ENCODE measurements at regions not wholly inside any gene's neighbourhood (a gene's known extent, or its start where the extent isn't known, plus 50 kb on each side); places are given as distances from the start of the nearest gene placed in this dataset.

DNA sequence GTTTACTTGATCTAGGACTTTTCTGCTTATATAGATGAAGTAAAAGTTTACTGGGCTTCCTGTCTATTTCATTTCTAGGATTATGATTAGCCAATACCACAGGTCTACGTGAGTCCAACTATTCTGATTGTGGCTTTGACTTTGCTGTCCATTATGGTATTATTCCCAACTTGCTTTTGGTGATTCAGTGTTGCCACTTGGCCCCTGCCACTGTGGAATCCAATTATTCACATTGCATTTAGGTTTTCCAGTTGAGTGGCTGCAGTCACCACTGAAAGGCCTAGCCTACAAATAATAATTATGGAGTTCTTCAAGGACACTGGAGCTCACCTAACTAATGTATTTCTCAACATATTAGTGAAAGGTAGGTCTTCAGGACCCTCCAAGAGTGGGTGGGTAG lies 574.3 kb upstream of the USP24 start:
- H3K27ac Mint-ChIP-seq, result no peak overlapping the region
- Histone ChIP-seq H2AK5ac (ENCODE audit: insufficient read length, low read length) (no peak overlapping the region), H3K4ac (ENCODE audit: low read depth, low read length) (no peak overlapping the region), H3K79me1 (ENCODE audit: insufficient read depth, low read depth, low read length, poor library complexity, severe bottlenecking) (no peaks in the 10 kb centered on the region), H3K14ac (ENCODE audit: insufficient read depth, low read length) (no peak overlapping the region), H3K4me2 (ENCODE audit: insufficient read depth, insufficient read length, low read length) (no peak overlapping the region), H2BK15ac (ENCODE audit: low read depth, low read length) (no peak overlapping the region), H3K23ac (ENCODE audit: insufficient read length, low read depth, low read length) (no peak overlapping the region), H3T11ph (ENCODE audit: low read length) (no peak overlapping the region), H3K27ac (ENCODE audit: insufficient read length, low read depth, low read length) (no peak overlapping the region), H3K27me3 (ENCODE audit: insufficient read depth, low read length) (no peaks in the 10 kb centered on the region), H2BK12ac (ENCODE audit: insufficient read length, low read depth, low read length) (no peak overlapping the region), H4K5ac (ENCODE audit: insufficient read length, low read depth, low read length) (no peak overlapping the region), H3K56ac (ENCODE audit: insufficient read length, low read depth, low read length) (no peak overlapping the region), H2BK120ac (ENCODE audit: low read depth, low read length, poor library complexity, severe bottlenecking) (no peak overlapping the region), H3K9me3 (ENCODE audit: control insufficient read depth, low read depth, low read length) (no peaks in the 10 kb centered on the region), H2BK20ac (ENCODE audit: low read depth, low read length, poor library complexity, severe bottlenecking) (no peak overlapping the region), H3K18ac (ENCODE audit: insufficient read length, low read depth, low read length) (no peak overlapping the region), H3K23me2 (ENCODE audit: insufficient read length, low read depth, low read length, poor library complexity, severe bottlenecking) (no peaks in the 10 kb centered on the region), H4K91ac (ENCODE audit: insufficient read length, low read depth, low read length) (no peak overlapping the region), H4K8ac (replicated peaks; ENCODE audit: insufficient read length, low read depth, low read length) (no peak overlapping the region), H2AFZ (ENCODE audit: low read length) (no peak overlapping the region), H2BK5ac (ENCODE audit: insufficient read length, low read length) (no peak overlapping the region), H4K20me1 (ENCODE audit: control insufficient read depth, insufficient read depth, insufficient read length) (no peaks in the 10 kb centered on the region), H3K4me1 (ENCODE audit: insufficient read depth, low read length) (no peaks in the 10 kb centered on the region; the same call in 1 of the 2 replicates), H3K79me2 (ENCODE audit: insufficient read depth, low read length) (no peaks in the 10 kb centered on the region), H3K9ac (ENCODE audit: extremely low read depth, insufficient read length, low read length) (no peak overlapping the region)
- no peaks in the 10 kb centered on the region; a peak in 1 of 7 replicates for H3K36me3 Mint-ChIP-seq (ENCODE audit: insufficient read depth in 1 of 3, low read depth in 3 of 3)
- DNase-seq, result no peak
- H3K4me3 Mint-ChIP-seq, result no peak overlapping the region
- no peaks in the 10 kb centered on the region; the same call in 1 of the 2 replicates for H3K27me3 Mint-ChIP-seq (ENCODE audit: low read depth)
- peaks cover 11 to 12% of the 10 kb centered on the region in 2 experiments for H3K4me1 Mint-ChIP-seq
- TF ChIP-seq, protein P1, sequence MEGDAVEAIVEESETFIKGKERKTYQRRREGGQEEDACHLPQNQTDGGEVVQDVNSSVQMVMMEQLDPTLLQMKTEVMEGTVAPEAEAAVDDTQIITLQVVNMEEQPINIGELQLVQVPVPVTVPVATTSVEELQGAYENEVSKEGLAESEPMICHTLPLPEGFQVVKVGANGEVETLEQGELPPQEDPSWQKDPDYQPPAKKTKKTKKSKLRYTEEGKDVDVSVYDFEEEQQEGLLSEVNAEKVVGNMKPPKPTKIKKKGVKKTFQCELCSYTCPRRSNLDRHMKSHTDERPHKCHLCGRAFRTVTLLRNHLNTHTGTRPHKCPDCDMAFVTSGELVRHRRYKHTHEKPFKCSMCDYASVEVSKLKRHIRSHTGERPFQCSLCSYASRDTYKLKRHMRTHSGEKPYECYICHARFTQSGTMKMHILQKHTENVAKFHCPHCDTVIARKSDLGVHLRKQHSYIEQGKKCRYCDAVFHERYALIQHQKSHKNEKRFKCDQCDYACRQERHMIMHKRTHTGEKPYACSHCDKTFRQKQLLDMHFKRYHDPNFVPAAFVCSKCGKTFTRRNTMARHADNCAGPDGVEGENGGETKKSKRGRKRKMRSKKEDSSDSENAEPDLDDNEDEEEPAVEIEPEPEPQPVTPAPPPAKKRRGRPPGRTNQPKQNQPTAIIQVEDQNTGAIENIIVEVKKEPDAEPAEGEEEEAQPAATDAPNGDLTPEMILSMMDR (conservative IDR thresholded peaks at IDR 0.05), result no peak
- peaks cover 4 to 11% of the 10 kb centered on the region in 2 experiments; a peak in 4 of 5 replicates for H3K9me3 Mint-ChIP-seq
- WGBS (ENCODE audit: extremely low coverage, insufficient read length, low lambda C conversion rate), result no CpG with 5 or more reads among the region's 1 CpG

Data from H9 (cell line).